HT-29 (cell line): ENCODE measurements at regions not wholly inside any gene's neighbourhood (a gene's known extent, or its start where the extent isn't known, plus 50 kb on each side); places are given as distances from the start of the nearest gene placed in this dataset.
"Not testable (repeated sequence)": the region's sequence is repeated elsewhere in the genome, so short reads cannot be mapped to it uniquely, and the experiment has no call there.

Experiments used
- DNase-seq: peaks from one replicate; pipeline ENCODE4 v3.0.0-alpha.2; 2015; ENCODE audit warnings: low spot score

GRCh38 chr17:20733923-20734322 lies 154.4 kb downstream of the CDRT15L2 start:
- no peak for DNase-seq

- DNase-seq: no peak
Observed at GRCh38 chr17:20735796-20736195, 156.3 kb downstream of the CDRT15L2 start.

- not testable (repeated sequence) for DNase-seq
Observed at GRCh38 chr17:20737636-20738035, 158.1 kb downstream of the CDRT15L2 start.

- no peak for DNase-seq
Observed at GRCh38 chr17:20771104-20771503, 191.6 kb downstream of the CDRT15L2 start.

- no peak for DNase-seq
Observed at GRCh38 chr17:20774472-20775135, 195.1 kb downstream of the CDRT15L2 start.

GRCh38 chr17:20775331-20775730 lies 195.8 kb downstream of the CDRT15L2 start:
- DNase-seq: no peak

GRCh38 chr17:20779521-20779920 lies 200.0 kb downstream of the CDRT15L2 start:
- DNase-seq: no peak

GRCh38 chr17:20781260-20781659 lies 201.7 kb downstream of the CDRT15L2 start:
- no peak for DNase-seq

GRCh38 chr17:20781869-20782268 lies 202.3 kb downstream of the CDRT15L2 start:
- DNase-seq: not testable (repeated sequence)

GRCh38 chr17:20783091-20783490 lies 203.6 kb downstream of the CDRT15L2 start:
- no peak for DNase-seq

- DNase-seq: no peak
Observed at GRCh38 chr17:20784100-20784665, 204.7 kb downstream of the CDRT15L2 start.

- DNase-seq: no peak
Observed at GRCh38 chr17:20787281-20787680, 207.8 kb downstream of the CDRT15L2 start.

GRCh38 chr17:20791626-20792025 lies 212.1 kb downstream of the CDRT15L2 start:
- no peak for DNase-seq

GRCh38 chr17:20794532-20794931 lies 215.0 kb downstream of the CDRT15L2 start:
- not testable (repeated sequence) for DNase-seq

- DNase-seq: no peak
Observed at GRCh38 chr17:20797292-20797691, 217.8 kb downstream of the CDRT15L2 start.

GRCh38 chr17:20800146-20800545 lies 220.6 kb downstream of the CDRT15L2 start:
- DNase-seq: no peak

GRCh38 chr17:20805751-20806150 lies 226.2 kb downstream of the CDRT15L2 start:
- no peak for DNase-seq

- DNase-seq: not testable (repeated sequence)
Observed at GRCh38 chr17:20807566-20807965, 228.0 kb downstream of the CDRT15L2 start.

GRCh38 chr17:20815410-20815809 lies 227.4 kb downstream of the USP22 start:
- DNase-seq: not testable (repeated sequence)

GRCh38 chr17:20823905-20824304 lies 218.9 kb downstream of the USP22 start:
- no peak for DNase-seq

GRCh38 chr17:20825539-20825938 lies 217.3 kb downstream of the USP22 start:
- DNase-seq: no peak

GRCh38 chr17:20840453-20840852 lies 202.4 kb downstream of the USP22 start:
- DNase-seq: not testable (repeated sequence)
